Breast epithelium (tissue), 4 donors: ENCODE measurements at regions not wholly inside any gene's neighbourhood (a gene's known extent, or its start where the extent isn't known, plus 50 kb on each side); places are given as distances from the start of the nearest gene placed in this dataset.

Source experiments
- DNase-seq, 2 donors: peaks; one replicate each; pipeline ENCODE4 v3.0.0-alpha.2; 2019; ENCODE audit warnings: low spot score in 2 of 2
- H3K27ac ChIP-seq, 2 donors: fragments of 200-600 bp; sonication (generic) in 1 of 2; one replicate each; pipeline ENCODE4 v1.5.1; 2016 to 2019; ENCODE audit warnings: mild to moderate bottlenecking in 1 of 2
- H3K27me3 ChIP-seq, 2 donors: fragments of 200-600 bp; sonication (generic) in 1 of 2; one replicate each; pipeline versions ENCODE4 v1.5.1 to v1.6.0; 2017 to 2019; ENCODE audit warnings: control low read depth in 1 of 2, mild to moderate bottlenecking in 1 of 2
- H3K36me3 ChIP-seq: fragments of 200-600 bp; one replicate; pipeline ENCODE4 v1.5.1; 2019
- H3K4me1 ChIP-seq, 2 donors: fragments of 200-600 bp; sonication (generic); one replicate each; pipeline ENCODE4 v1.5.1; 2016 to 2019; ENCODE audit warnings: control low read depth in 1 of 2
- H3K4me3 ChIP-seq, 3 donors: fragments of 200-600 bp; sonication (generic); 1 replicate in 2 of 3; 2 replicates in 1 of 3; pipeline ENCODE4 v1.5.1; 2016 to 2019; ENCODE audit warnings: mild to moderate bottlenecking in 3 of 3, moderate library complexity in 2 of 3
- H3K9me3 ChIP-seq, 2 donors: fragments of 200-600 bp; sonication (generic) in 1 of 2; one replicate each; pipeline ENCODE4 v1.5.1; 2016 to 2019; ENCODE audit warnings: control low read depth in 1 of 2
- POLR2A ChIP-seq: fragments of 450-650 bp; IDR thresholded peaks from one replicate; pipeline ENCODE4 v1.6.1; 2016; ENCODE audit warnings: antibody characterized with exemption, mild to moderate bottlenecking, moderate library complexity
- POLR2AphosphoS5 ChIP-seq, 3 donors: sonication (generic); formaldehyde crosslinking; IDR thresholded peaks; one replicate each; pipeline ENCODE4 v1.6.1; 2017; ENCODE audit warnings: antibody characterized with exemption in 3 of 3
- intact Hi-C: fragments of 100-400 bp; cut with DNase I; formaldehyde crosslinking; loops from one replicate; pipeline ENCODE4 v1.15.1; 2023; ENCODE audit warnings: low total_unique reads
- TF ChIP-seq, protein P1 (sequence below), 3 donors: fragments of 450-650 bp; IDR thresholded peaks; one replicate each; pipeline ENCODE4 v1.5.1; 2016 to 2017; ENCODE audit warnings: antibody characterized with exemption in 3 of 3, mild to moderate bottlenecking in 3 of 3, moderate library complexity in 3 of 3

GRCh38 chr2:120876526-120877280 is 141.0 kb downstream of the GLI2 start:
- H3K27ac ChIP-seq = no peak overlapping the region
- no peak overlapping the region for H3K4me3 ChIP-seq
- H3K4me1 ChIP-seq = no peaks in the 10 kb centered on the region
- no peak for DNase-seq
- TF ChIP-seq POLR2AphosphoS5 (IDR thresholded peaks at IDR 0.05) (no peak), POLR2A (no peak)
- TF ChIP-seq, protein P1, sequence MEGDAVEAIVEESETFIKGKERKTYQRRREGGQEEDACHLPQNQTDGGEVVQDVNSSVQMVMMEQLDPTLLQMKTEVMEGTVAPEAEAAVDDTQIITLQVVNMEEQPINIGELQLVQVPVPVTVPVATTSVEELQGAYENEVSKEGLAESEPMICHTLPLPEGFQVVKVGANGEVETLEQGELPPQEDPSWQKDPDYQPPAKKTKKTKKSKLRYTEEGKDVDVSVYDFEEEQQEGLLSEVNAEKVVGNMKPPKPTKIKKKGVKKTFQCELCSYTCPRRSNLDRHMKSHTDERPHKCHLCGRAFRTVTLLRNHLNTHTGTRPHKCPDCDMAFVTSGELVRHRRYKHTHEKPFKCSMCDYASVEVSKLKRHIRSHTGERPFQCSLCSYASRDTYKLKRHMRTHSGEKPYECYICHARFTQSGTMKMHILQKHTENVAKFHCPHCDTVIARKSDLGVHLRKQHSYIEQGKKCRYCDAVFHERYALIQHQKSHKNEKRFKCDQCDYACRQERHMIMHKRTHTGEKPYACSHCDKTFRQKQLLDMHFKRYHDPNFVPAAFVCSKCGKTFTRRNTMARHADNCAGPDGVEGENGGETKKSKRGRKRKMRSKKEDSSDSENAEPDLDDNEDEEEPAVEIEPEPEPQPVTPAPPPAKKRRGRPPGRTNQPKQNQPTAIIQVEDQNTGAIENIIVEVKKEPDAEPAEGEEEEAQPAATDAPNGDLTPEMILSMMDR (IDR thresholded peaks at IDR 0.05) = no peak
- H3K9me3 ChIP-seq = no peaks in the 10 kb centered on the region
- intact Hi-C loops = no loop called here
- no peaks in the 10 kb centered on the region for H3K36me3 ChIP-seq
- H3K27me3 ChIP-seq = no peaks in the 10 kb centered on the region

DNA sequence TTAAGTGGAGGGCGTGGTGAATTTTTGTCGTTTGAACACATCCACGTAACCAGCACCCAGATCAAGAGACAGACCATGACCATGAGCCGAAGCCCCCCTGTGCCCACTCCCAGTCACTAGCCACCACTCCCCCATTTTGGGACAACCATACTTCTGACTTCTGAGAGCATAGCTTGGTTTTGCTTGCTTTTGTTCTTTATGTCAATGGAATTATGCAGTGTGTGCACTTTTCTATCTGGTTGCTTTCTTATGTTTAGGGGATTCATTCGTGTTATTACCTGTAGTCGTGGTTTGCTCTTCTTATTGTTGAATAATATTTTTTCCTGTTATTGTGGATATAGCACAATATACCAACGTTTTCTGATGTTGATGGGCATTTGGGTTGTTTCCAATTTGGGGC is 141.7 kb downstream of the GLI2 start:
- intact Hi-C loops = no loop called here
- no peak for DNase-seq
- no peaks in the 10 kb centered on the region for H3K9me3 ChIP-seq
- no peak for TF ChIP-seq POLR2A
- TF ChIP-seq POLR2AphosphoS5 (IDR thresholded peaks at IDR 0.05) = no peak
- TF ChIP-seq, protein P1 (IDR thresholded peaks at IDR 0.05) = no peak
- no peaks in the 10 kb centered on the region for H3K36me3 ChIP-seq
- H3K4me3 ChIP-seq = no peak overlapping the region
- H3K4me1 ChIP-seq = no peaks in the 10 kb centered on the region
- no peaks in the 10 kb centered on the region for H3K27me3 ChIP-seq
- no peak overlapping the region for H3K27ac ChIP-seq

GRCh38 chr2:120878970-120879369 is 143.3 kb downstream of the GLI2 start:
- H3K4me3 ChIP-seq = no peak overlapping the region
- no peaks in the 10 kb centered on the region for H3K27me3 ChIP-seq
- TF ChIP-seq, protein P1 (IDR thresholded peaks at IDR 0.05) = no peak
- TF ChIP-seq POLR2A = no peak
- no peaks in the 10 kb centered on the region for H3K4me1 ChIP-seq
- no peak overlapping the region for H3K27ac ChIP-seq
- no peaks in the 10 kb centered on the region for H3K9me3 ChIP-seq
- intact Hi-C loops = no loop called here
- H3K36me3 ChIP-seq = no peaks in the 10 kb centered on the region
- DNase-seq = no peak

GRCh38 chr2:120879431-120880295 is 144.0 kb downstream of the GLI2 start:
- H3K9me3 ChIP-seq = no peaks in the 10 kb centered on the region
- H3K4me1 ChIP-seq = no peaks in the 10 kb centered on the region
- TF ChIP-seq POLR2A (no peak), POLR2AphosphoS5 (IDR thresholded peaks at IDR 0.05) (no peak)
- TF ChIP-seq, protein P1 (IDR thresholded peaks at IDR 0.05) = no peak
- no peaks in the 10 kb centered on the region for H3K36me3 ChIP-seq
- no peak overlapping the region for H3K27ac ChIP-seq
- no peak overlapping the region for H3K4me3 ChIP-seq
- intact Hi-C loops = no loop called here
- DNase-seq = no peak
- H3K27me3 ChIP-seq = no peaks in the 10 kb centered on the region

DNA sequence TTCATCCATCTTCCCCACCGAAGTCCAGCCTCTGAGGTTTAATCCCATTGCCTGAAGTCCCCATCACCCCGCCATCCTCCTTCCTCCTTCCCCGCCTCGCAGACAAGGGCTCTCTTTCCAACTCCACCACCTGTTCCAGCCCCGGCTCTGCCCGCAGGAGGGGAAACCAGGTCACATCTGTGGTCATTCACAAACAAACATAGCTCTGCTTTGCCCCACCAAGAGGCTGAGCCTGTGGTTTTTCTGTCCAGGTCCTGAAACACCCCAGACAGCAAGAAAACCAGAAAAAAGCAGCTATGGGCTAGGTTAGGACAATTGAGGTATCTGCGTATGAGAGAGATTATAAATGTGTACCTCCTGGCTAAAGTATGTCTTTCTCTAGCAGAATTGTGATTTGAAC is 144.7 kb downstream of the GLI2 start:
- H3K27me3 ChIP-seq = no peaks in the 10 kb centered on the region
- no peaks in the 10 kb centered on the region for H3K36me3 ChIP-seq
- intact Hi-C loops = no loop called here
- DNase-seq = no peak
- H3K9me3 ChIP-seq = no peaks in the 10 kb centered on the region
- TF ChIP-seq POLR2A = no peak
- TF ChIP-seq, protein P1 (IDR thresholded peaks at IDR 0.05) = no peak
- TF ChIP-seq POLR2AphosphoS5 (IDR thresholded peaks at IDR 0.05) = no peak
- no peaks in the 10 kb centered on the region for H3K4me1 ChIP-seq
- H3K27ac ChIP-seq = no peak overlapping the region
- no peak overlapping the region for H3K4me3 ChIP-seq
